M059J (cell line): ENCODE measurements at regions not wholly inside any gene's neighbourhood (a gene's known extent, or its start where the extent isn't known, plus 50 kb on each side); places are given as distances from the start of the nearest gene placed in this dataset.
"Not testable (repeated sequence)": the region's sequence is repeated elsewhere in the genome, so short reads cannot be mapped to it uniquely, and the experiment has no call there.

Source experiments
- DNase-seq: peaks from one replicate; pipeline ENCODE4 v3.0.0-alpha.2; 2012; ENCODE audit warnings: low read depth

GRCh38 chr10:105550453-105550852, 909.4 kb downstream of the SORCS3 start:
- DNase-seq, result not testable (repeated sequence)

- DNase-seq, result no peak
Observed at GRCh38 chr10:105549731-105550130, 908.6 kb downstream of the SORCS3 start.

GRCh38 chr10:105545101-105545500, 904.0 kb downstream of the SORCS3 start:
- no peak for DNase-seq

- DNase-seq, result no peak
Observed at GRCh38 chr10:105540381-105540780, 899.3 kb downstream of the SORCS3 start.

DNA sequence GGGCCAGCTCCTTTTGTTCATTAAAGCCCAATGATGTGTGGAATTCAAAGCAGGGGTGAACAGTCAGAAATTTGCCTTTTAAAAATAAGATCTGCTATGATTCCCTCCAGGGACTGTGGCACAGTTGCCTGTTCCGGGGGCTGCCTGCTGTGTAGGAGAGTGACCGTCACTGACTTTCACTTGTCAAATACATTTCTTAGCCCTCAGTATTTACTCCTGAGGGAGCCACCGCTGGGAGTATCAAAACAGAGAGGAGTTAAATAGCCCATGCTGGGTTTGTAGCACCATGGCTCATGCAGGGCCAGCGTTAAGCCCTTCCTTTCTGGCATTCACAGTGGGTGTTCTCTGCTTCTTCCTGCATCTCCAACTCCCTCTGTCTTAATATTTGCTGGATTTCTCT, 897.8 kb downstream of the SORCS3 start:
- DNase-seq, result no peak

GRCh38 chr10:105535478-105535877, 894.4 kb downstream of the SORCS3 start:
- DNase-seq, result no peak

DNA sequence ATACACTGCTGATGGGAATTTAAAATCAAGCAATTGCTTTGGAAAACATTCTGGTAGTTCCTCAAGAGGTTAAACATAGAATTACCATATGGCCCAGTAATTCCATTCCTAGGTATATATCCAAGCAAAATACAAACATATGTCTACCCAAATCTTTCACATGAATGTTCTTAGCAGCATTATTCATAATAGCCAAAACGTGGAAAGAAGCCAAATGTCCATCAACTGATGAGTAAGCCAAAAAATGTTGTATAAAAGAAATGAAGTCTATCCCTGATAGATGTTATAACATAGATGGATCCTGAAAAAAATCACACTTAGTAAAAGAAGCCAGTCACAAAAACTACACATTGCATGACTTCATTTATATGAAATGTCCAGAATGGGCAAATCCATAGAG, 893.0 kb downstream of the SORCS3 start:
- DNase-seq, result no peak

DNA sequence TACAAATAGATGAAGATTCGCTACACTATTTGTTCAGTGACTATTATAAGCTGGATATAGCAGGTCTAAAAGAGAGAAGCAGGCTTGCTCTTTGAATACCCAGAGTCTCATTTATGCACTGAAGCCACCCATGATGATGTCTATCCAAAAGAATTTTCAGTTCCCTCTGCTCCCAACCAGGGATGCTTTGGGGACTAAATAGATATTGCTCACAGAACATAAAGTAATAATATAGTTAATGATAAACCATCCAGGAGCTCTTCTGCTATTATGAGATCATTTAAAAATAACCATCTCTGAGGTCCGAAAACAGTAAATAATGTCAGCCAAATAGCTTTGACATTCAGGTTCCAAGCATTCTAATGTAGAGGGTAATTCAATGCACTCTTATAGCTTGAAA, 875.4 kb downstream of the SORCS3 start:
- no peak for DNase-seq

DNA sequence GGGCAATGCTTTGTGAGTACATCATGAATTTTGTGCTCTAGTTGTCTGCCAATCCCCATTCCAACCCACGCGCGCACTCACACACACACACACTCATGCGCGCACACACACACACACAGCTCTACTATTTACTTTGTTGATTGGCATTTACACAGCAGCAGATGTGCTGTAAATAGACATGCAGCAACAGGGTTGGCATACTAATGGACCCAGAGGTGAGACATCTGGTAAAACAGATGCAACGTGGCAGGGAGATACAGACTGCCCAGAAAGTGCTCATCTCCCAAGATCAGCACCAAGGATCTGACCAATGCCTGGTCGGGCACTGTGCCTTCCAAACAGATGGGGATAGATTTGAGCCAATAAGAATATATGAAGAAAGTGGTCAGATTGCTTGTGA, 873.0 kb downstream of the SORCS3 start:
- DNase-seq, result no peak

GRCh38 chr10:105509517-105509916, 868.4 kb downstream of the SORCS3 start:
- DNase-seq, result no peak

DNA sequence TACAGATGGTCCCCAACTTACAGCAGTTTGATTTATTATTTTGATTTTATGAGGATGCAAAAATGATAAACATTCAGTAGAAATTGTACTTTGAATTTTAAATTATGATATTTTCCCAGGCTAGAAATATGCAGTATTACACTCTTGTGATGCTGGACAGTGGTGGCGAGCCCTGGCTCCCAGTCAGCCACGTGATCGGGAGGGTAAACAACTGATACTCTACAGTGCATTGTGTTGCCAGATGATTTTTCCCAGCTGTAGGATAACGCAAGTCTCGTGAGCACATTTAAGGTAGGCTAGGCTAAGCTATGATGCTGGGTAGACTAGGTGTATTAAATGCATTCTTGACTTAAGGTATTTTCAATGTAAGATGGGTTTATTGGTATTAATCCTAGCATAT, 865.2 kb downstream of the SORCS3 start:
- DNase-seq, result no peak

DNA sequence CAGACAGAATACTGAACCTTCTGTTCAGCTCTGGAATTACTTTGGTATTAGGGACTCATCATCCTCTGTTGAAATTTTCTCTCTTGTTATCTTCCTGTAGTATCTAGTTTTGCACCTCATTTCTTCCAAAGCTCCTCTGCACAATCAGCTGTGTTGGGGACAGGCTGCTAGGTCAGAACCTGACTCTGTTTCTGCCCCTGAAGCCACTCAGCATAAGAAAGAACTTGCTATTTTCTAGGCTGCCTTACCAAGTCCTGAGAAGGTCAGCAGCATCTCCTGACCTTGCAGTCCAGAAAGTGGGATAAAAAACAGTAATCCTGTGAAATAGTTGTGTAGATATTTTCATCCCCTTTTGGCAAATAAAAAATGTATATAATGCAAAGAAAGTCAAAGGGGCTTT, 862.6 kb downstream of the SORCS3 start:
- DNase-seq, result no peak

- DNase-seq, result no peak
Observed at GRCh38 chr10:105502058-105502457, 861.0 kb downstream of the SORCS3 start.

DNA sequence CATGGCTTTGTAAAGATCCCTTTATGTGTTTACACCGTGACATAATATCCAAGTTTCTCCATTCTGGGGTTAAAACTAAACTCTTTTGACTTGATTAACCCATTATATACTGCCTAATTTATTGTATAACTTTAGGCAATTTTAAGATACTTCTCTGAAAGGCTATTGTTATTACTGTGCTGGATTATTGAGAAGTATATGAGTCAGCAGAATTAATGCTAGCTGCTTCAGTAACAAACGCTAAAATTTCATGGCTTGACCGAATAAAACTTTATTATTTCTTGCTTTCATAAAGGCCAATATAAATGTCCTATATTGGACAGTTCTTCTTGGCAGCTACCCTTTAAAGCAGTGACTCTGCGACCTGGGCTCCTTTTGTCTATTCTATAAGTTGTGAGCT, 853.9 kb downstream of the SORCS3 start:
- DNase-seq, result no peak

DNA sequence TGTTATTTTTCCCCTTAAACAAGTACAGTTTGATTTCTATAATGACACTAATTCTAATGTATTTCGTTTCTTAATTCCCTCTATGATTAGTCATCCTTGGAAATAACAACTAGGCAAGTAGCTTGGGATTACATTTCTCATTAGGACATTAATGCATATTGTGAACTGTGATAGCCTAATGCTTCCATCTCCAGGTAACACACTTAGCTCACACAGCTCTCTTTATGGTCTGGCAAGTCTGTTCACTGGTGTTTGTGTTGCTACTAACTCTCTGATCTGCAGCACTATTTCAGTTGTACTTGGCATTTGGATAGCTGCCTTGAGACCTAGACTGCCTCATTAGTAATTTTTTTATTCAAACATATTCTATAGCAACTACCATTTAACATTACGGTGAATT, 853.2 kb downstream of the SORCS3 start:
- no peak for DNase-seq

GRCh38 chr10:105473170-105473569, 832.1 kb downstream of the SORCS3 start:
- no peak for DNase-seq

DNA sequence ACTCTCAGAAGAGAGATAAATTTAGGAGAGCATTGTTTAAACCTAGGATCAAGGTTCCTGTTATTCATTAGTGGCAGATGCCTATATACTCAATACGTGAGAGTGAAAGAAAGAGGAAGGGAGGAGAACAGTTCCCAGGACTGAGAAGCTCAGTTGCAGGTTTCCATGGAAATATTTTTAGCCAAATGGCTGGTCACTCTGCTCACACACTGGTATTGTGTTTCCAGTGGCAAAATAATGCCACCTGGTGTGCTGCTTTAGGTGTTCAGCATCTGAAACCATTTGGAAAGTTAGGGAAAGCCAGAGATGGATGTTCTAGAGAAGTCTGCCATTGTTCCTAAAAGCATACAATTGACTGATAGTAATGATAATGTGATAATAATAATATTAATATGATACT, 827.7 kb downstream of the SORCS3 start:
- no peak for DNase-seq

- DNase-seq, result no peak
Observed at GRCh38 chr10:105466521-105466920, 825.4 kb downstream of the SORCS3 start.

DNA sequence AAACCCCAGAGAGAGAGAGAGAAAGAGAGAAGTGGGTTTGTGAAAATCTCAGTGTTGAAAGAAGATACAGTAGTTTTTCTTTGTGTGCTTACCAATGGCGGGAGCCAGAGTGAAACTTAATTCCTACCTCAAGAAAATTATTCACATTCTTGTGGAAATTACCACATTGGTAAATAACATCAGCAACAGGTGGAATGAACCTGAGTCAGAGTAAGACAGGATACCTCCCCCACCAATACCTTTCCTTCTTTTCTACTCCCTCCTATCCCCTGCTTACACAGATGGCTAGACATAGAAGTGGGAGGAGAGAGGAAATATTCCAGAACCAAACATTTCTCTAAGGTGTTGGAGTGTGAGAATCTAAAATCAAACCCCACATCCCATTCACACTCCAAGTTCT, 793.9 kb downstream of the SORCS3 start:
- no peak for DNase-seq

DNA sequence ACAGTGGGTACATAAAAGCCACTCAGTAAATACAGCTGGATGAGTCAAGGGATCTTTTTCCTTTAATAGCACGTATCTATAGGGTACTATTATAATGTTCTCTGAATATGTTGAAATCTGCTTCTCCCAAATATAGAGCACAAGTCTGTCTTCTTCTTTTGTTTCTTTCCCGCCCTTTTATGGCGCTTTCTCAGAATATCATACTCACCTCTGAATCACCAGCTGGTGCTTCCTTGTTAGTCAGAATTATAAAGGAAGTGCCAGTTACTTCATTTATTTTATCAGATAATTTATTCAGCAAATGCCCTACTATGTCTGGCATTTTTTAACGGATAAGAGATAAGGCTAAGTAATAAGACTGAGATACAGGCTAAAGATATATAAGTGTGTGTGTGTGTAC, 772.9 kb downstream of the SORCS3 start:
- DNase-seq, result no peak

GRCh38 chr10:105409370-105409769, 768.3 kb downstream of the SORCS3 start:
- no peak for DNase-seq

DNA sequence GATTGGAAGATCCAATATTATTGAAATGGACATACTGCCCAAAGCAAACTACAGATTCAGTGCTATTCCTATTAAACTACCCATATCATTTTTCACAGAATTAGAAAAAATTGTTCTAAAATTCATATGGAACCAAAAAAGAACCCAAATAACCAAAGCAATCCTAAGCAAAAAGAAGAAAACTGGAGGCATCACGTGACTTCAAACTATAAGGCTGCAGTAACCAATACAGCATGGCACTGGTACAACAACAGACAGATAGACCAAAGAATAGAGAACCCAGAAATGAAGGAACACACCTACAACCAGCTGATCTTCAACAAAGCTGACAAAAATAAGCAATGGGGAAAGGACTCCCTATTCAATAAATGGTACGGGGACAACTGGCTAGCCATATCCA, 765.4 kb downstream of the SORCS3 start:
- DNase-seq, result no peak

GRCh38 chr10:105398202-105398601, 757.1 kb downstream of the SORCS3 start:
- peak; percentile 2 for DNase-seq

DNA sequence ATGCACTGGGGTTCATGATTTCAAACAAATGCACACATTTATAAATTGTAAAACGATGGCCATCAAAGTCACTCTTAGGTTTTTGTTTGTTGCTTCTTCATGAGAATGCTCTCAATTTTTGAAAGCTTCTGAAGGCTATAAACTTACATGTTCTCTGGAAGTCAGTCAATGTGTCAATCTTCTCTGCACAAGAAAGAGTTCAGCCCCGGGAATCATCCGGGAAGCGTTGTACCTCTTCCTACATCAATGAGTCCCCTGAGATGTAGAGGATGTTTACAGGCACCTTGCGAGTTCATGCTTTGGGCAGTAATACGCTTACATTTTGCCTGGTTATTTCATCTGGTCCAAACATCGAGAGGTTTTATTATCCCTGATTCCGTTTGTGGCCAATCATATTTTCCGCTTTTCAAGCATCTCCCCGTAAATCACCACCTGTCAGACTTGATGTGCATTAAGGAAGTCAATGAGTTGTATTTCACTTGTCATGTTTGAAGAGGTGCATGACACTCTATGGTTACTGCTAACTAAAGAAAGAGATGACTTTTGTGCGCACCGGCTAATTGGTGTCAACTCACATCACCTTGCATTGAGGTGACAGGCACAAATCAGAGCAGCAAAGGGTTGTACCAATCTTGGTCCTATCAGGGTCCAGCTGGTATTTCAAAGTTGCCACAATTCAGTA, 750.7 kb downstream of the SORCS3 start:
- no peak for DNase-seq
